ENCODE measurements at regions not wholly inside any gene's neighbourhood (a gene's known extent, or its start where the extent isn't known, plus 50 kb on each side); places are given as distances from the start of the nearest gene placed in this dataset.

- no peaks in the 10 kb centered on the region for H3K9me3 Mint-ChIP-seq
- TF ChIP-seq CTCF (IDR thresholded peaks at IDR 0.05) = no peak
- H3K36me3 Mint-ChIP-seq (ENCODE audit: low read depth) = no peaks in the 10 kb centered on the region
- H3K4me1 Mint-ChIP-seq = peaks cover 29% of the 10 kb centered on the region
- no peak for DNase-seq
- no peak overlapping the region for H3K27ac Mint-ChIP-seq
- no peak overlapping the region for H3K4me3 Mint-ChIP-seq
- peaks cover 3% of the 10 kb centered on the region for H3K27me3 Mint-ChIP-seq (ENCODE audit: low read depth, poor library complexity)
Measured at GRCh38 chr6:86476311-86476710, 461.0 kb upstream of the HTR1E start.

GRCh38 chr6:86474081-86474480 lies 463.2 kb upstream of the HTR1E start:
- Mint-ChIP-seq H3K9me3 (no peaks in the 10 kb centered on the region), H3K4me3 (no peak overlapping the region), H3K27ac (peak overlapping the region; percentile 79), H3K27me3 (ENCODE audit: low read depth, poor library complexity) (no peaks in the 10 kb centered on the region), H3K4me1 (peaks cover 29% of the 10 kb centered on the region), H3K36me3 (ENCODE audit: low read depth) (no peaks in the 10 kb centered on the region)
- DNase-seq = no peak
- TF ChIP-seq CTCF (IDR thresholded peaks at IDR 0.05) = no peak

GRCh38 chr6:86471791-86472190 lies 465.5 kb upstream of the HTR1E start:
- Mint-ChIP-seq H3K36me3 (ENCODE audit: low read depth) (no peaks in the 10 kb centered on the region), H3K27ac (no peak overlapping the region), H3K27me3 (ENCODE audit: low read depth, poor library complexity) (no peaks in the 10 kb centered on the region), H3K4me3 (no peak overlapping the region), H3K4me1 (peaks cover 12% of the 10 kb centered on the region), H3K9me3 (peaks cover 3% of the 10 kb centered on the region)
- TF ChIP-seq CTCF (IDR thresholded peaks at IDR 0.05) = no peak
- no peak for DNase-seq

- Mint-ChIP-seq H3K36me3 (ENCODE audit: low read depth) (no peaks in the 10 kb centered on the region), H3K9me3 (peaks cover 13% of the 10 kb centered on the region), H3K4me3 (no peak overlapping the region), H3K27ac (no peak overlapping the region), H3K27me3 (ENCODE audit: low read depth, poor library complexity) (peaks cover 6% of the 10 kb centered on the region), H3K4me1 (peaks cover 11% of the 10 kb centered on the region)
- TF ChIP-seq CTCF (IDR thresholded peaks at IDR 0.05) = no peak
- no peak for DNase-seq
Measured at GRCh38 chr6:86459978-86460377, 477.4 kb upstream of the HTR1E start.

- H3K4me3 Mint-ChIP-seq = no peak overlapping the region
- H3K27me3 Mint-ChIP-seq (ENCODE audit: low read depth, poor library complexity) = peaks cover 6% of the 10 kb centered on the region
- H3K9me3 Mint-ChIP-seq = peaks cover 32% of the 10 kb centered on the region
- no peak for DNase-seq
- peaks cover 11% of the 10 kb centered on the region for H3K4me1 Mint-ChIP-seq
- no peaks in the 10 kb centered on the region for H3K36me3 Mint-ChIP-seq (ENCODE audit: low read depth)
- H3K27ac Mint-ChIP-seq = no peak overlapping the region
- no peak for TF ChIP-seq CTCF (IDR thresholded peaks at IDR 0.05)
Measured at GRCh38 chr6:86456821-86457220, 480.5 kb upstream of the HTR1E start.

GRCh38 chr6:86453232-86453631 lies 484.1 kb upstream of the HTR1E start:
- Mint-ChIP-seq H3K4me1 (peaks cover 11% of the 10 kb centered on the region), H3K4me3 (no peak overlapping the region), H3K36me3 (ENCODE audit: low read depth) (no peaks in the 10 kb centered on the region), H3K9me3 (peaks cover 27% of the 10 kb centered on the region), H3K27me3 (ENCODE audit: low read depth, poor library complexity) (no peaks in the 10 kb centered on the region), H3K27ac (no peak overlapping the region)
- no peak for TF ChIP-seq CTCF (IDR thresholded peaks at IDR 0.05)
- DNase-seq = no peak
